Caco-2 (cell line): ENCODE measurements at regions not wholly inside any gene's neighbourhood (a gene's known extent, or its start where the extent isn't known, plus 50 kb on each side); places are given as distances from the start of the nearest gene placed in this dataset.

Experiments used
- BruUV-seq: library from RNA; stranded (reverse); fragments of 400-500 nt; replicated peaks from 2 replicates; lab custom pipeline; 2021; lab: Mats Ljungman, UMichigan
- CTCF ChIA-PET: fragments of 300-600 bp; sonication (Branson Sonifier 250); formaldehyde crosslinking; loops from one replicate; lab custom pipeline; 2022; ENCODE audit warnings: antibody characterized with exemption; lab: Charles Lee
- POLR2A ChIA-PET: fragments of 300-600 bp; sonication (Branson Sonifier 250); formaldehyde crosslinking; loops from one replicate; lab custom pipeline; 2022; ENCODE audit warnings: antibody characterized with exemption; lab: Charles Lee
- DNase-seq, 2 experiments: peaks; one replicate each; pipeline versions ENCODE4 v3.0.0 to v3.0.0-alpha.2; 2020 to 2022
- H3K27me3 ChIP-seq: replicated peaks from 2 replicates; pipeline ENCODE4 v1.6.0; 2011; ENCODE audit warnings: low read length; ENCODE audit not compliant: control insufficient read depth, insufficient read depth
- H3K36me3 ChIP-seq: 2 replicates; pipeline ENCODE4 v1.5.1; 2011; ENCODE audit warnings: low read length; ENCODE audit not compliant: control insufficient read depth, insufficient read depth
- H3K4me1 ChIP-seq: fragments of 250-450 bp; sonication (Bioruptor Pico); 2 replicates; pipeline ENCODE4 v1.5.1; 2020; ENCODE audit warnings: mild to moderate bottlenecking
- H3K4me3 ChIP-seq: 2 replicates; pipeline ENCODE4 v1.5.1; 2011; ENCODE audit warnings: low read depth, mild to moderate bottlenecking, control low read depth, low read length
- H3K9me3 ChIP-seq: fragments of 250-450 bp; sonication (Bioruptor Pico); 2 replicates; pipeline ENCODE4 v1.5.1; 2020; ENCODE audit warnings: mild to moderate bottlenecking, moderate library complexity
- H3K27ac Mint-ChIP-seq: one replicate; pipeline ENCODE4 v1.8.0; 2022; ENCODE audit warnings: mixed read lengths; ENCODE audit not compliant: unreplicated experiment
- H3K27me3 Mint-ChIP-seq: one replicate; pipeline ENCODE4 v1.8.0; 2022; ENCODE audit warnings: mixed read lengths; ENCODE audit not compliant: insufficient read depth, unreplicated experiment
- H3K36me3 Mint-ChIP-seq: one replicate; pipeline ENCODE4 v1.8.0; 2022; ENCODE audit warnings: mild to moderate bottlenecking, mixed read lengths; ENCODE audit not compliant: insufficient read depth, unreplicated experiment
- H3K4me1 Mint-ChIP-seq: one replicate; pipeline ENCODE4 v1.8.0; 2022; ENCODE audit warnings: low read depth, mixed read lengths; ENCODE audit not compliant: unreplicated experiment
- H3K4me3 Mint-ChIP-seq: one replicate; pipeline ENCODE4 v1.8.0; 2022; ENCODE audit warnings: mild to moderate bottlenecking, moderate library complexity, mixed read lengths; ENCODE audit not compliant: unreplicated experiment
- H3K9me3 Mint-ChIP-seq: one replicate; pipeline ENCODE4 v1.8.0; 2022; ENCODE audit warnings: mixed read lengths; ENCODE audit not compliant: unreplicated experiment
- CTCF ChIP-seq, 2 experiments: fragments of 200-600 bp in 1 of 2; IDR thresholded peaks; 1 replicate in 1 of 2; 2 replicates in 1 of 2; pipeline versions ENCODE4 v1.5.1 to v1.8.0; 2011 to 2022; ENCODE audit warnings: antibody characterized with exemption in 1 of 2, control low read depth in 1 of 2, inconsistent platforms in 1 of 2, low read depth in 1 of 2, low read length in 1 of 2, mild to moderate bottlenecking in 1 of 2, moderate library complexity in 1 of 2; ENCODE audit not compliant: insufficient read depth in 1 of 2, severe bottlenecking in 1 of 2, unreplicated experiment in 1 of 2
- intact Hi-C: fragments of 100-400 bp; cut with micrococcal nuclease; formaldehyde crosslinking; loops from one replicate; pipeline ENCODE4 v1.10.0; 2022; ENCODE audit not compliant: unreplicated experiment

DNA sequence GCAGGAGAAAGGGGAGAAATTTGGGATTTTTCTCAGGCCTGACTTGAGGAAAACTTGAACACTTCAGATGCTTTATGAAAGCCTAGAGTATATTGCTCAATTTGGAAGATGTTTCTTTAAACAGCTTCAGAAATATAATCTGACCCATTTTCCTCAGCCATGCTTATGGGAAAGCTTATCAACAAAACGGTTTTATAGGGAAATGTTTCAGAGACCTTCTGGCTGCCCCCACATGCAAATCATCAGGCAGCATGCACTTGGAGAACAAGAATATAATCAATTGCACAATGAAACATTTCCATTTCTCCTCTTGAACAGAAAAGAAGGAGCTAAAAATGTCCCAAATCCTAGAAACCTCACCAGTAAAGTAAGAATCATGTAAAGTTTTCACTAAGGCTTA lies 411.2 kb upstream of the ETAA1 start:
- POLR2A ChIA-PET = no interaction called here

DNA sequence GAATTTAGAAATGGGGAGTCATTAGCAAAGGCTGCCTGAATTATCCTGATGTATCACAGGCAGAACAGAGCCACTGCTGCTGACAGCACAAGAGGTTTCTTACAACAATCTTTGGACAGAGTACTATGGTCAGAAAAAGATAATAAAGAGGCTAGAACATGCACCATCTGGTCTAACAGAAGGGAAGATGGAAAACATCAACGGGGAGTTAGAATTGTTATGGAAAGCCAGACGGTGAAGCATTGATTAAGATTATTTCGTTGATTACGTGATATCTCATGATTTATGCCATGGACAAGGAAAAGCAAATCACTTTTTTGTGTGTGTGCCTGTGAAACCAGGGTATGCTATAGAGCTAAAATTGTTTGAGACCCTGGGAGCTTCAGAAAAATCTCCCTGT lies 409.4 kb upstream of the ETAA1 start:
- no peak for DNase-seq
- TF ChIP-seq CTCF (IDR thresholded peaks at IDR 0.05; ENCODE audit: insufficient read depth in 1 of 2, low read depth in 1 of 2, low read length in 1 of 2, severe bottlenecking in 1 of 2, unreplicated experiment in 1 of 2) = no peak
- Mint-ChIP-seq H3K27me3 (no peaks in the 10 kb centered on the region), H3K27ac (no peak overlapping the region), H3K4me1 (no peaks in the 10 kb centered on the region), H3K36me3 (no peaks in the 10 kb centered on the region), H3K9me3 (peaks cover 8% of the 10 kb centered on the region), H3K4me3 (no peak overlapping the region)
- ChIA-PET POLR2A (no interaction called here), CTCF (no interaction called here)
- no peaks in the 10 kb centered on the region for H3K4me1 ChIP-seq
- H3K27me3 ChIP-seq = no peaks in the 10 kb centered on the region
- H3K36me3 ChIP-seq = no peaks in the 10 kb centered on the region
- no peaks in the 10 kb centered on the region for H3K9me3 ChIP-seq
- intact Hi-C loops = loop anchor here (10.0 kb wide), 1 partner anchor 337 kb away; no protein-coding TSS in a partner anchor
- no TSS peak for BruUV-seq
- H3K4me3 ChIP-seq = no peak overlapping the region

More for the DNA sequence above, 411.2 kb upstream of the ETAA1 start:
- H3K36me3 Mint-ChIP-seq = no peaks in the 10 kb centered on the region
- BruUV-seq = no TSS peak
- Histone ChIP-seq H3K27me3 (no peaks in the 10 kb centered on the region), H3K4me3 (no peak overlapping the region), H3K4me1 (no peaks in the 10 kb centered on the region), H3K36me3 (no peaks in the 10 kb centered on the region), H3K9me3 (no peaks in the 10 kb centered on the region)
- no peaks in the 10 kb centered on the region for H3K27me3 Mint-ChIP-seq
- H3K9me3 Mint-ChIP-seq = peaks cover 8% of the 10 kb centered on the region
- no peaks in the 10 kb centered on the region for H3K4me1 Mint-ChIP-seq
- no peak for TF ChIP-seq CTCF (IDR thresholded peaks at IDR 0.05; ENCODE audit: insufficient read depth in 1 of 2, low read depth in 1 of 2, low read length in 1 of 2, severe bottlenecking in 1 of 2, unreplicated experiment in 1 of 2)
- no peak overlapping the region for H3K27ac Mint-ChIP-seq
- no peak for DNase-seq
- CTCF ChIA-PET = interaction anchor here (0.6 kb wide), 1 partner anchor 557 kb away, joined by 3 read pairs; no protein-coding TSS in a partner anchor
- H3K4me3 Mint-ChIP-seq = no peak overlapping the region
- intact Hi-C loops = loop anchor here (10.0 kb wide), 1 partner anchor 339 kb away; no protein-coding TSS in a partner anchor

DNA sequence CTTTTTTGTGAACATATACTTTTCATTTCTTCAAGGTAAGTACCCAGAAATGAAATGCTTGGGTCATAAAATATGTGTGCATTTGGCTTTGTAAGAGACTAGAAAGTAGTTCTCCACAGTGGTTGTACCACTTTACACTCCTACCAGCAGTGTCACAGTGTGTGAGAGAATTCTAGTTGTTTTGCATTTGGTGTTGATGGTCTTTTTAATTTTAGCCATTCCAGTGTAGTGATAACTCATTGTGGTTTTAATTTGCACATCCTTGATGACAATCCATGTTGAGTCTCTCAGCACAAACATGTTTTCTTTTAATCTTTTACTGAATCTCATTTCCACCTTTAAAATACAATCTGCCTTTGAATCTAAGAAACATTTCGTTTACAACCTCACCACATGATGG lies 402.5 kb upstream of the ETAA1 start:
- no peak for TF ChIP-seq CTCF (IDR thresholded peaks at IDR 0.05; ENCODE audit: insufficient read depth in 1 of 2, low read depth in 1 of 2, low read length in 1 of 2, severe bottlenecking in 1 of 2, unreplicated experiment in 1 of 2)
- CTCF ChIA-PET = no interaction called here
- H3K27me3 ChIP-seq = no peaks in the 10 kb centered on the region; the same call in 1 of the 2 replicates
- Mint-ChIP-seq H3K9me3 (no peaks in the 10 kb centered on the region), H3K27ac (no peak overlapping the region), H3K4me3 (no peak overlapping the region), H3K36me3 (no peaks in the 10 kb centered on the region), H3K27me3 (no peaks in the 10 kb centered on the region), H3K4me1 (no peaks in the 10 kb centered on the region)
- no peak overlapping the region for H3K4me3 ChIP-seq
- POLR2A ChIA-PET = no interaction called here
- BruUV-seq = no TSS peak
- H3K36me3 ChIP-seq = no peaks in the 10 kb centered on the region
- intact Hi-C loops = no loop called here
- H3K9me3 ChIP-seq = no peaks in the 10 kb centered on the region
- H3K4me1 ChIP-seq = no peaks in the 10 kb centered on the region
- DNase-seq = no peak
